SU-DHL-6 (cell line): ENCODE measurements at regions not wholly inside any gene's neighbourhood (a gene's known extent, or its start where the extent isn't known, plus 50 kb on each side); places are given as distances from the start of the nearest gene placed in this dataset.

Experiments used
- H2AFZ ChIP-seq: fragments of 200-600 bp; sonication (generic); 2 replicates; pipeline ENCODE4 v1.6.1; 2014; ENCODE audit warnings: low read depth, mild to moderate bottlenecking, moderate library complexity, mixed read lengths, antibody characterized with exemption, low read length; ENCODE audit not compliant: severe bottlenecking
- H3F3A ChIP-seq: fragments of 200-600 bp; shearing (Covaris generic); 2 replicates; pipeline ENCODE4 v1.6.0; 2016; ENCODE audit warnings: antibody characterized with exemption, mild to moderate bottlenecking; ENCODE audit not compliant: insufficient read depth
- H3K27ac ChIP-seq: fragments of 200-600 bp; sonication (generic); 2 replicates; pipeline ENCODE4 v1.5.1; 2016; ENCODE audit warnings: low read depth, mild to moderate bottlenecking, low read length, moderate library complexity, mixed read lengths
- H3K27me3 ChIP-seq: fragments of 200-600 bp; sonication (generic), shearing (Covaris generic); 2 replicates; pipeline ENCODE4 v1.6.0; 2014; ENCODE audit warnings: mild to moderate bottlenecking, low read length
- H3K36me3 ChIP-seq: fragments of 200-600 bp; sonication (generic); 2 replicates; pipeline ENCODE4 v1.6.1; 2014; ENCODE audit warnings: mild to moderate bottlenecking, low read length, mixed read lengths
- H3K4me2 ChIP-seq: fragments of 300-600, 200-600 bp; shearing (Covaris generic), sonication (generic); 2 replicates; pipeline ENCODE4 v1.6.0; 2014; ENCODE audit warnings: low read length, low read depth, mild to moderate bottlenecking; ENCODE audit not compliant: poor library complexity, severe bottlenecking
- H3K4me3 ChIP-seq: fragments of 200-600 bp; sonication (generic); 2 replicates; pipeline ENCODE4 v1.5.1; 2014; ENCODE audit warnings: antibody characterized with exemption, low read length, mild to moderate bottlenecking, mixed read lengths; ENCODE audit not compliant: insufficient read depth, poor library complexity, severe bottlenecking
- H3K79me2 ChIP-seq: fragments of 200-600 bp; sonication (generic); 2 replicates; pipeline ENCODE4 v1.6.1; 2014; ENCODE audit warnings: mild to moderate bottlenecking, low read length, moderate library complexity; ENCODE audit not compliant: insufficient read depth
- H3K9ac ChIP-seq: fragments of 200-600 bp; sonication (generic); 2 replicates; pipeline ENCODE4 v1.7.0; 2014; ENCODE audit warnings: mild to moderate bottlenecking, low read length
- H3K9me2 ChIP-seq: fragments of 200-600 bp; sonication (generic); replicated peaks from 2 replicates; pipeline ENCODE4 v1.6.1; 2014; ENCODE audit warnings: low read length; ENCODE audit not compliant: insufficient read depth
- H3K9me3 ChIP-seq: fragments of 200-600 bp; sonication (generic); 2 replicates; pipeline ENCODE4 v1.6.1; 2014; ENCODE audit warnings: low read length, mixed read lengths; ENCODE audit not compliant: insufficient read depth
- H4K20me1 ChIP-seq: fragments of 200-600 bp; sonication (generic); 2 replicates; pipeline ENCODE4 v1.6.1; 2014; ENCODE audit warnings: low read depth, mild to moderate bottlenecking, antibody characterized with exemption, low read length, moderate library complexity, mixed read lengths
- CTCF ChIP-seq: fragments of 200-600 bp; sonication (generic); IDR thresholded peaks from one replicate; pipeline ENCODE4 v1.5.1; 2017; ENCODE audit warnings: antibody characterized with exemption, mild to moderate bottlenecking, low read length, moderate library complexity; ENCODE audit not compliant: insufficient read depth, poor library complexity, severe bottlenecking
- EZH2phosphoT487 ChIP-seq: fragments of 200-600 bp; sonication (generic), shearing (Covaris generic); conservative IDR thresholded peaks from 2 replicates; pipeline ENCODE4 v1.6.1; 2018; ENCODE audit warnings: mild to moderate bottlenecking, antibody characterized with exemption, low read length, moderate library complexity, mixed read lengths

- no peaks in the 10 kb centered on the region for H3K9me2 ChIP-seq
- no peak overlapping the region for H3K4me3 ChIP-seq
- no peak overlapping the region for H3K27ac ChIP-seq
- no peak for TF ChIP-seq CTCF
- TF ChIP-seq EZH2phosphoT487, result no peak
- no peak overlapping the region for H3K4me2 ChIP-seq
- no peaks in the 10 kb centered on the region for H3K36me3 ChIP-seq
- no peaks in the 10 kb centered on the region for H3K79me2 ChIP-seq
- no peak overlapping the region for H3K9ac ChIP-seq
- no peaks in the 10 kb centered on the region for H3F3A ChIP-seq
- H2AFZ ChIP-seq, result no peak overlapping the region
- H3K27me3 ChIP-seq, result 0 out of 2 replicates have a peak, but pooled peaks cover 3% of the 10 kb centered on the region
- no peaks in the 10 kb centered on the region for H4K20me1 ChIP-seq
- no peaks in the 10 kb centered on the region for H3K9me3 ChIP-seq
Observed at GRCh38 chr7:132063800-132064199, 507.4 kb upstream of the PODXL start.

GRCh38 chr7:132061937-132062336 lies 505.5 kb upstream of the PODXL start:
- no peaks in the 10 kb centered on the region for H3K9me2 ChIP-seq
- H3K36me3 ChIP-seq, result no peaks in the 10 kb centered on the region
- H3K79me2 ChIP-seq, result no peaks in the 10 kb centered on the region
- H3K9me3 ChIP-seq, result no peaks in the 10 kb centered on the region
- no peak overlapping the region for H3K4me3 ChIP-seq
- TF ChIP-seq EZH2phosphoT487, result no peak
- no peak for TF ChIP-seq CTCF
- H3K4me2 ChIP-seq, result no peak overlapping the region
- H3K27ac ChIP-seq, result no peak overlapping the region
- H3K9ac ChIP-seq, result no peak overlapping the region
- no peaks in the 10 kb centered on the region for H4K20me1 ChIP-seq
- H3K27me3 ChIP-seq, result 0 out of 2 replicates have a peak, but pooled peaks cover 3% of the 10 kb centered on the region
- no peak overlapping the region for H2AFZ ChIP-seq
- no peaks in the 10 kb centered on the region for H3F3A ChIP-seq

- Histone ChIP-seq H3K36me3 (no peaks in the 10 kb centered on the region), H3K79me2 (no peaks in the 10 kb centered on the region), H2AFZ (no peak overlapping the region), H3K4me2 (no peak overlapping the region), H3K9ac (no peak overlapping the region), H3K27ac (no peak overlapping the region), H3F3A (no peaks in the 10 kb centered on the region), H3K9me2 (no peaks in the 10 kb centered on the region), H3K27me3 (0 out of 2 replicates have a peak, but pooled peaks cover 3% of the 10 kb centered on the region), H3K9me3 (no peaks in the 10 kb centered on the region), H3K4me3 (no peak overlapping the region), H4K20me1 (no peaks in the 10 kb centered on the region)
- TF ChIP-seq CTCF (no peak), EZH2phosphoT487 (no peak)
Observed at GRCh38 chr7:132059141-132059540, 502.7 kb upstream of the PODXL start.
